GM18861 (cell line): ENCODE measurements at regions not wholly inside any gene's neighbourhood (a gene's known extent, or its start where the extent isn't known, plus 50 kb on each side); places are given as distances from the start of the nearest gene placed in this dataset.

Source experiments
- ATAC-seq: cut with Tn5 transposase; IDR thresholded peaks from one replicate; pipeline ENCODE4 v1.9.1; 2021; ENCODE audit not compliant: unreplicated experiment

DNA sequence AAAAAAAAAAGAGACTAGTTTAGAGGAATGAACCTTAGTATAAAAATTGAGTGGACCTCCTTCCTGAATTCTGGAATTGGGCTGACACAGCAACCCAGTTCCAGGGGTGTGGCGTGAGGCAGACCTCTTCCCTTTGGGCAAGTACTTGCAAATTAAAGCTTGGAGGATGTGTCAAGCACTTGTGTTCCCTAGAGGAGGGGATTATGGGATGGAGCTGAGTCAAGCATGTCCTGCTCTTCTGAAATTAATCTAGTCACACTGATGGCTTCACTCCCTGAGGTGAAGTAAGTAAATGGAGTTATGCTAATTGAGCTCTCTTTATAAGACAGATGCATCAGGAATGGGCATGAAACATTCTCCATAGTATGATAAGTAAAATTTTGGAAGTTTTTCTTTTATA lies 107.7 kb upstream of the HTR2A start:
- no peak for ATAC-seq

DNA sequence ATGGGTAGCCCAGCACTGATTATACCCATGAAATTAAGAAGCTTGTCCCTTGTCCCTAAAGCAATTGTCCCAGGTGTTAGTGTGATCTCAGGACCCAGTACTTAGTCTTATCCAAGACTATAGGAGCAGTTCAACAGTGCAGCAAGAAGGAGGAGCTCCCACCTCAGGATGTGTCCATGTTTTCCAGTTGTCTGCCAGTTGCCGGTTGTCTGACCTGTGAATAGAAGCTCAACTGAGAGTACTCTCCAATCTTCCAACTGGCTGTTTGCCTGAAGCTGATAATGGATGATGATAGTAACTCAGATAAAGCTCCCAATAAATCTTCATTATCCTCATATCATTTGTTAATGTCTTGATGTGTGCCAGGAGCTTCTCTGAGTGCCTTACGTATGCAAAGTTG lies 107.2 kb upstream of the HTR2A start:
- no peak for ATAC-seq

DNA sequence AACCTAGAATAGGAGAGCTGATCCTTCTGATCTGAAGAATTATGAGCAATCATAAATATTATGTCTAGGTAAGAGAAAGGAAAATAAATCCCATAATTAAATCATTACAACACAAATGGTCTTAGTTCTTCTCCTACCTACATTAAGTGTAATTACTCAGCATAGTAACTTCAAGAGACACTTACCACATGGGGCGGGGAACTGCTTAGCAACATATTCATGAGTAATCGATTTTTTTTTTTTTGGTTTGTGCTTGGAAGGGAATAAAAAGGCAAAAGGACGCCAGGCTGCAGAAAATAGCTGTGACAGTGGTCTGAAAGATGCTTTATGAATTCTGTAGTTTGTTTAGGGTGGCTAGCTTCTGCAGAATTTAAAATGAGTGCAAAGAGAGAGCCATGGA lies 103.3 kb upstream of the HTR2A start:
- no peak for ATAC-seq

DNA sequence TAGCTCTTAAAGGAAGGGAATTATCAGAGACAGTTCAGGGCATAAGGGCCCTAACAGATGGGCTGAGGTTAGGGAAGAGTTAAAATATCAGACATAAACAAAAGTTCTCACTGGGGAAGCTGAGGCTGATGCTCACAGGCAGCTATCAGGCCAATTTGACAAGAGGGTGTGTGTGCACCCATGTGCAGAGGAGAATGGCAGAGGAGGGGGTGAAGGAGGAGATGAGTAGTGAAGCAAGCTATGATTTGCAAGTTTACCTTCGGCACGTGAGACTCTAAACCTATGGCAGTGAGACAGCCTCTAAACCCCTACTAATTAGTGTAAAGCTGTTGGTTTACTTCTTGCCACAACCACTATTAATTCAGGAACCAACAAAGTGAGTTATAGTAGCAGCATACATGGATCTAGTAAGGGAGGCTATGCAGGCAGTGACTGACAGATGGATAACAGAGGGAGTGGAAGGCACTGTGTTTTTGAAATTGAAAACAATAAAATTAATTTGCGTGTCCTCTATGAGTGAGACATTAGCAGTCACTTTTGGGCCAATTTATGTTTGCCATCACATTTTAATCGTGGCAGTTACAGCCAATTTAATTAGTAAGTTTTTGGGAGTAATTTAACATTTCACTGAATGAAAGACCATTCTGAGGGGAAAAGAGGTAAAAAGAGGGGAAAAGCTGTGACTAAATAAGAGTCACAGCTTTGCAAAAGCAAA lies 99.6 kb upstream of the HTR2A start:
- ATAC-seq: no peak

DNA sequence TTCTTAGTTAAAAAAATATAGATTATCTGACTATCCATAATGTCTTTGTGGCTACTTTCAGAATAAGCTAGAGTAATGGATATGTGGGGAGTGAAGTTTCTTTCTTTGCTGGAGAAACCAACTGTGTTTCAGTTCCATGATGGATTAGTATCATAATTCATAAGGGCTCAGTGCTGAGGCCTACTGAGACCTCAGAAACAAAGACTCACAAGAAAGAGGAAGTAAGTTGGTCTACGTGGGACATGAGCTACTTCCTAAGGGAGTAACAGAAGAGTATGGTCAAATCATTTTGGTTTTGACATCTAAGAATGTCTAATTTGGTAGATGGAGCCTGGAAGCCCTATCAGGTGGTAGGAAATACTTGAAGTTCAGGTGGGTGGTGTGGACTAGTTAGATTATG lies 99.0 kb upstream of the HTR2A start:
- ATAC-seq: peak; percentile 93

DNA sequence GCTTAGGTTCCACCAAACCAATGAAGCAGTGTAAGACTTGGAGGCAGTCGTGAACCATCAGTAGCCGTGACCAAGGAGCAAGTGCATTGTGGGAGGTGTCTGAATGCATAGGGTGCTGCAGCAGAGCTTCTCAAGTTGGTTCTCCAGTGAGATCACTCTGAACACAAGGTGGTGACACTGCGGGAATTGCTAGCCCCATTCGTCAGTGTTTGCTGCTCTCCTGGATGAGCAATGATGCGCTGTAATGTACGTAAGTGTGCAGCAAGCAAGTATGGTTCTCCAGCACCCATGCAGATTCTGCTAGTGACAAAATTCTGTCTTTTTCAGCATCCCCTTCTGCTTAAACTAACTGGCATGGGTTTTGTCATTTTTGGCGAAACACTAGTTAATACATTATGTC lies 97.6 kb upstream of the HTR2A start:
- no peak for ATAC-seq

DNA sequence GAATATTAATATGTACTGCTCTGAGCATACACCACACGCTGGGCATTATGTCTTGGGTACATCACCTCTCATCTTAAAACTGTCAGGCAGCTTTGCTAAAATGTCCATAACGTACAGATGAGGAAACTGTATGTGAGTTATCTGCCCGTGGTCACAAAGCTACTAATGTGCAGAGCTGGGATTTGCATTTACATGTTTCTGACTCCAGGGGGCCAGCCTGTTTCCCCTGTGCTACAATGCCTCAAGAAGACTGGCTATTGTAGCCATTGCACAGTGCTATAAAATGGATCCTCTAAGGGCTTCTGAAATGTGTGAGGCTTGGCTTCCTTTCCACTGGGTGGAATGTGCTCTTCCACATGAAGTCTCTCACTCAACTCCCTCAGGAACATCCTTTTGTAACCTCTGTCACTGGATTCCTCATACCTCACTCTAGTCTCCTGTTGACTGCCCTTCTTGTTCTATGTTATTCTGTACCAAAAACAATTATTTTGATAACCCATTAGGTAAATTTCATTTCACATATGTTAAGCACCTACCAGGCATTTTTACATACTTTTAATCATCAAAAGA lies 95.6 kb upstream of the HTR2A start:
- no peak for ATAC-seq

DNA sequence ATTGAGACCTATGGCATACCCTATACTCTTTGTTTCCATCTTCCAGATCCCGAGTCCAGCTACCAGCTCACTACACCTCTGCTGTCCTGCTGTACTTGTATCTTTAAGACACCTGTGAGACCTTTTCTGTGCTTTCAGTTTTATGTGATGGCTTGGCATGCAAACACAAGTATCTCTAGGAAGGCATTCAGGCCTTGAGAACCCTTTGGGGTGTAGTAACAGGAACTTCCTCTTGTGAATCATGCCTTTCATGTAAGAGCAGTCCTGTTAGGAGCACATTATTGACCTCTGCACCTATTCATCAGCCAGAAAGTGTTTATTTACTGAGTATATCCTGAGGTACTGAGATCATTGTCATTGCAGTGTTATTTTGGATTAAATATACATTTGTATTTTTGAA lies 87.0 kb upstream of the HTR2A start:
- ATAC-seq: peak; percentile 82

DNA sequence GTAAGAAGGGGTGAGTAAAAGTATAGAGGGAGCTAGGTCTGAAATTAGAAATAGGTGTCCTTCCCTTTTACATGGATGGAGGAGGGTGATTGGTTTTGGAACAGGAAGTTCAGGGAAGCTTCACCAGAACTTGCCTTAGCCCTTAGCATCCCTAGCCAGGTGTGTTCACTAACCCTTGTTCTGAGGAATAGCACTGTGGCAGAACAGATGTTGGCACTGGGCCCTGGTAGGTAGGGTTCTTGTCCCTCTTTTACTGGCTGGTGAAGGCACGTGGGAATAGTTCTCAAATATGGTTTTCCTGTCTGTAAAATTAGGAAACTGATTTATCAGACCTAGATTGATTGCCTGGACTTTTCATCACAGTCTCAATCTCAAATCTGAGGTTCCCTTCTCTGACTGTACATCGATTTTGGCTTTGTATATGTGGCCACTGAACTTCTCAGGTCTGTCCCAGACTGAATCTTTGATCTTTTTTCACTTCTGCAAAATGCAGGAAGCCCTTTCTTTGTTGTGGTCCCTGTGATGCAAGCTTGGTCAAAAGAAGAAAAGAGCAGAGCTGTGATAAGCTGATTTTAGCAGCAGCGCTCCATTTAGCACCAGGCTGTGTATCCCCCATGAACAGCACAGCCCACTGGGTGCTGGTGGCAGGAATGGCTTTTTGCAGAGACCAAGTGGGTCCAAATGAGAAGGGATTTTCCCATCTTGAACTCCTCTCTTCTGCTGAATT lies 86.2 kb upstream of the HTR2A start:
- ATAC-seq: peak; percentile 84

DNA sequence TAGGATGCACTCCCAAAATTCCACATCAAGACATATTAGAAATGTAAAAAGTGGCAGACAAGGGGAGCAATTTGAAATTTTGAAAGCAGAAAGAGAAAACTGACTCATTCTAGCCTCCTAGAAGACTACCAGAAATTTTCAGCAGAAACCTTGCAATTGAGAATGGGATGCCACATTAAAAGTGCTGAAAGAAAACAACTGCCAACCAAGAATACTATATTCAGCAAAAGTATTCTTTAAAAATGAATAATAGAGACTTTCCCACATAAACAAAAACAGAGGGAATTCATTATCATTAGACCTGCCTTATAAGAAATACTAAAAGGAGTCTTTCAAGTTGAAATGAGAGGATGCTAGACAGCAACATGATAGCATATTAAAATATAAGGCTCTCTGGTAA lies 78.3 kb upstream of the HTR2A start:
- ATAC-seq: no peak

DNA sequence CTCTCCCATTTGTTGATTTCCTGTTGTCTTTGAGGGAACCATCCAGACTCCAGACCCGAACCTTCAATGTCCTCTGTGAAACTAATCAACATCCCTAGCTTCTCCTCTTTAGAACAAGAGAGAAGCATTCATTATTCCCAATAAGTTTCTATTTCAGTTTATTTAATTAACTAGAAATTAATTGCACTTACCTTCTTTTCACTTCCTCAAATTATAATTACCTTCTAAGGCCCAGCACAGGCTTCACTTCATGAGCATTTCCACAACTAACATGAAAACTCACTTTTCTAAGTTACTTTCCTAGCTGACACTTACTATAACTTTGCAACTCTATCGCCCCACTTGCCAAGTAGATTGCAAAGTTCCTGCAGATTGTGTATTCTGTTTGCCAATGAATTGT lies 71.6 kb upstream of the HTR2A start:
- no peak for ATAC-seq

DNA sequence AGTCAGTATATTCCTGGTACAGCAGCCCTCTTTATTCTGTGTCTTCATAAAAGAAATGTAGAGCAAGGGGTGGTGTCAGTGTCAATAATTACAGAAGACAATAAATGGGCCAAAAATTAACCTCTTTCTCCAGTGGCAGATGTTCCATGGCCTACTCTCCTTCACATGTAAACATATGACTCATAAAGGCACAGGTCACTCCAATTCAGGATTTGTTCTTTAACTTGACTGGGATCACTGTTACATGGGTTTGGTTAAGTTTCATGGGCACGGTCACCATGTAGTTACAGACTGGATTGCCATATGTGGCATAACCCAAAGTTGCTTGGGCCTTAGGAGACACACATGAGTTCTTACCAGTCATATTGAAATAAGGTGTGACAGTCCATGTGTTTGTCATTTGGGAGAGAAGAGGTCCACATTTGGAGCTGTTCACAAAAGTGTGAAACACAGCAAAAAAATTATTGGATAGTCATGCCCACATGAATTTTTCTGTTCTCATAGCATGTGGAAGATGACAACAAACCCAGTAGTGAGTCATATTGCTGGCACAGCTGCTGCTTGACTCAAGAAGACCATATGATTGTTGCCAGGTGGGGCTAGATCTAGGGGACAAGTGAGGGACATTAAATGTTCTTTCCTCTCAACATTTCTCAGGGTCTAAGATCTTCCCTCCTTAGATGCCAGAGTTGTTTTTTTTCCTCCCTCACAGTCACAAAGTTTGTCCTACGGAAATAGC lies 68.1 kb upstream of the HTR2A start:
- no peak for ATAC-seq

DNA sequence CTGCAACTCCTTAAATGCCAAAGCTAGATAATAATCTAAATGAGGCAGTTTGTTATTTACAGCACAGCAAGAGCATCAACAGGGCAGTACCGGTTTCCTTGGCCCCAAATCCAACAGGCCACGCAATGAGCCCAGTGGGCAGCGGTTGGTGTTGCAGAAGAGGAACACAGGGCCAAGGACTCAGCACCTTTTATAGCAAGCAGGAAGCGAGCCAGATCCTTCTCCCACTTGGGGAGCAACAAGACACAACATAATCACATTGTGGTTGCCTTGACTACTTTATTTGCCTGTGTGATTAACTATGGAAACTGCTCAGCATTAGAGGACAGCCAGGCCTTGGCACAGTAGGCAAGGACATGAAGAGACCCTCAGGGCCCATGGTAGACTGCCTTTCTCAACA lies 67.1 kb upstream of the HTR2A start:
- no peak for ATAC-seq

DNA sequence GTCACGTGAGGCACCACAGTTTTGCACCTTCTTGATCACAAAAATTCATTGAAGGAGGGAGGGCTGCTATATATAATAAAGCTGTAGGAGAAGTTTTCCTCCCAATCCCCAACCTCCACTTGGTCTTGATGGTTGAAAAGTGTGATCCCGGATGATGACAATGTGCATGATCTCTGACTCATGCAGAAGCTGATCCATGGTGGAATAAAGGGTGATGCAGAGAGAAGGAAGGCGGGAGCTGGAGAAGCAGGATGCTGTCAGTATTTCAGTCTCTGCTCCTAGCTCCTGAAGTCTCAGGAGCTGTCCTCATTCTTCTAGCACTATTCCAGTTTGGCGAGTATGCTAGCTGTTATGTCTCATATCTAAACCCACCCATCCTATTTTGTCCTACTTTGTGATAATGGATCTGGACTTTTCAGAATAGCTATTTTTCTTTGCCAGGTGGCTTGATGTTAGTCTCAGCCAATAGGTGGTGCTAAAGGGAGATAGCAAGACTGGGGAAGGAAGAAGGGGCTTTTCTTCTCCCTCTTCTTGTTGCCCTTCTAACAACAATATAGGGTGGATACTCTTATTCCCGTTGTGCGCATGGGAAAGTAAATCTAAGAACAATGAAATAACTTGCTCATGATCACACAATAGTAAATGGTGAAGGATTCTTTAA lies 65.6 kb upstream of the HTR2A start:
- ATAC-seq: no peak

DNA sequence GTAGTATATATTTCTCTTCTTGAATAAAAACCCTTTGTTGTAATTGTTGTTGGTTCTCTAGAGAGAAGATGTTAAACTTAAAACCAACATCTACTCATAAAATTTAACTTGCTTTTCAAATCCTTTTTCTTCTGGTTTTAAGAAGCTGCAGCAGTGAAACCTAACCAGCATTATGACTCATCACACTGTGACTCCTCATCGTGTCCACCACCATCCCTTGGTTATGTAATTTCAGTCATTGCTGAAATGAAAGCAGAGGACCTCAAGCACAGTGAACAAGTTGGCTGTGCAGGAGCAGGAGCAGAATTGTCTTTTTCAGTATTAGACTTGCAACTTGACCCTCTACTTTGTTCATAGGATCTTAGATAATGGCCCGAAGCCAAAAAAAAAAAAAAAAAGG lies 64.9 kb upstream of the HTR2A start:
- ATAC-seq: peak; percentile 100

DNA sequence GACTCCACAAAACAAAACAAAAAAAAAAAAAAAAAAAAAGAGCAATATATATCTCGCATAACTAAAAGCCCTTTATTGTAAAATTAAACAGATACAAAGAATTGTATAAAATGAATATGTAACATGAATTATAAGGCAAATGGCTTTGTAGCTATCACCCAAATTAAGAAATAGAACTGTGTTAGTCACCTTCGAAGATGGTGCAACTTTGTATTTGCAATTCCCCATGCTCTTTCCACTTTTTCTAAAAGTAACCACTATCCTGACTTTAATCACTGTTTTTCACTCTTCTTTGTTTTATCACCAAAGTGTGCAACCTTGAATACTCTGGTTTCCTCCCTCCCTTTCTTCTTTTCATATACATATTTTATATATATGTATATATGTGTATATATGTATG lies 57.1 kb upstream of the HTR2A start:
- no peak for ATAC-seq

DNA sequence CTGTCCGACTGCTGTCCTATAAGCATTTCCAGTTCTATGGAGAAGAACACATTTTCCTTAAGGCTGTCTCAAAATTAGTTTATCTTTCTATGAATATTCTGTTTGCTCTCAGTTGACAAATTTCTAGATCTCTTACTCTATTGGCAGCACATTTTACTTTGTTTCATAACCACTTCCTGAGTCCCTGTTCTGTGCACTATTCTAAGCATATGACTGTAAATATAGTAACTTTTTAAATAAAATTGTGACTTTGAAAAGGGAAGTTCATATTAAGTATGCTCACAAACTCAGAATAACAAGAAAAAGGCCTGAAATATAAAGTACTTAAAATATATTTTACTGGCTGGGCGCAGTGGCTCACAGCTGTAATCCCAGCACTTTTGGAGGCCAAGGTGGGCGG lies 56.5 kb upstream of the HTR2A start:
- ATAC-seq: peak; percentile 45

DNA sequence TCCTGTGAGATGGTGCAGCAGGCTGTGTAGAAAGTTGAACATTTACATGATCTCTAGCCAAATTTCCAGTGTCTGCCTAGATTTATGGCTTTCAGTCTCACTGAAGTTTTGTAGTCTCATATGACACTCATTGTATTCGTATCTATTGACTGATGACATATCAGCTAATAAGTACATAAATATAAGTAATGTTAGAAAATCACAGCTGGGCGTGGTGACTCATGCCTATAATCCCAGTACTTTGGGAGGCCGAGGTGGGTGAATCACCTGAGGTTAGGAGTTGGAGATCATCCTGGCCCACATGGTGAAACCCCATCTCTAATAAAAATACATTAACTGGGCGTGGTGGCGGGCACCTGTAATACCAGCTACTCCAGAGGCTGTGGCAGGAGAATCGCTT lies 54.7 kb upstream of the HTR2A start:
- no peak for ATAC-seq

DNA sequence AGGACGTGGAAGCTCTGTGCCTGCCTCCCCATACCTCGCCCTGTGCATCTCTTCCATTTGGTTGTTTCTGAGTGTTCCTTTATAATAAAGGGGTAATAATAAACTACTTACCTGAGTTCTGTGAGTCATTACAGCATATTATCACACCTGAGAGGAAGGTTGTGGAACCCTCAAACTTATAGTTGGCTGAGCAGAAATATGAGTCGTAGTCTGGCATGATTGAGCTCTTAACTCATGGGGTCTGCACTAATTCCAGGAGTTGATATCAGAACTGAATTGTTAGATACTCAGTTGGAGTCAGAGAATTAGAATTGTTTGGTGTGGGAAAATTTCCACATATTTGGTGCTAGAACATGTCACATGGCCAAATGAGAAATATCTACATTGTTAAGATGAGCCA lies 52.4 kb upstream of the HTR2A start:
- no peak for ATAC-seq

DNA sequence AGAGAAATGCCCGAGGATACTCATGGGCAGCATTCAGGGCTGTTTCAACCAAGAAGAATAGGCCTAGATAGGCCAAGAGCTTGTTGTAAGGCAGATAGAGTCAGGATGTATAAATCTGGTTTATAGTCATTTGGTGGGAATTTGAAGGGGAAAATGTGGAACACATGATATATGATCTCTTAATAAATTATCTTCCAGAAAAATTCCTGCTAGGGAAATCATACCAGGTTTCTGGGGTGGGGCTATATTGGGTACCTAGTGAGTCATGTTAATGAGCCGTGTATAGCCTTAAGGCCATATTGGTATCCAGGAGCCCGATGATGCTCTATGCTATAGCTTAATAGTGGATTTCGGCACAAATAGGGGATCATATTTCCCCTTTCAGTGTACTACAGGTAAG lies 51.5 kb upstream of the HTR2A start:
- ATAC-seq: no peak

DNA sequence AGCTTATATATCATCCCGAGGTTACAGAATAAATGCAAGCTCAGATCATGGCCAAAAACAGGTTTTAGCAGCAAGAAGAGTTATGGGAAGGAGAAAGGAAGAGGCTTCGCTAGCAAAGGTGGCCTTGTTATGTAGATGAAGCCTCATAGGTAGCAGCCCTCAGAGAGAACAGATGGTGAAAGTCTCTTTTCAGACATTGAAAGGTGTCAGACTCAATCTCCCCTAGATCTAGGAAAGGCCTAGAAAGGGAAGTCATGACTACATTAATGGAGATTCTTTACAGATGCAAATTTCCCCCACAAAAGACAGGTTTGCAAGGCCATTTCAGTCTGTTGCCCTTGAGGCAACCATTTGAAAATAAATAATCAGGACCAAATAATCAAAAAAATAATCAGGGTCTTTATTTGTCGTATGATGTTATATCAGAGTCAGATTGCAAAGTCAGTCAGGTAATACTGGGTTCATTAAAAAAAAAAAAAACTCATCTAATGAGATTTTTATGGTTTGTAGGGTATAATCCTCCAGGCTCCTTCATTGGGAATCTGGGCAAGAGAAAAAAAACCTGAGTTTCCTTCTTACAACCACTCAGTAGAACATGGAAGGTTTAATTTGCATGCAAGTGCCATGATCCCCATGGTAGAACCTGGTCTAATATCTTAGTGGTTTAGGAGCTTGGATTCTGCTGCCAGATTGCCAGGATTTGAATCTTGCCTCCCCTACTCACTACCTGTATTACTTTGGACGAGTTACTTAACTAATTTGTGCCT lies 50.8 kb upstream of the HTR2A start:
- ATAC-seq: no peak
